ENCODE measurements at regions not wholly inside any gene's neighbourhood (a gene's known extent, or its start where the extent isn't known, plus 50 kb on each side); places are given as distances from the start of the nearest gene placed in this dataset.

GRCh38 chr12:94873734-94874517 is 129.6 kb downstream of the NDUFA12 start:
- H3K27me3 ChIP-seq (ENCODE audit: control insufficient read depth, insufficient read depth, low read length) = peaks cover 55% of the 10 kb centered on the region
- H3K27ac ChIP-seq (ENCODE audit: low read length) = no peak overlapping the region
- no CpG with 5 or more reads among the region's 64 CpGs for WGBS (ENCODE audit: insufficient coverage, low lambda C conversion rate)
- H3K4me3 ChIP-seq (ENCODE audit: low read length) = peak overlapping the region; percentile 39
- H3K4me1 ChIP-seq (ENCODE audit: control insufficient read depth, insufficient read depth, low read length) = peaks cover 7% of the 10 kb centered on the region
- no peaks in the 10 kb centered on the region for H3K36me3 ChIP-seq (ENCODE audit: control insufficient read depth, insufficient read depth, low read length)
- no peaks in the 10 kb centered on the region for H3K9me3 ChIP-seq (ENCODE audit: control insufficient read depth, low read depth, low read length)
- peak in 1 of 2 donors; percentile 25 for DNase-seq

GRCh38 chr12:94872971-94873733 is 130.3 kb downstream of the NDUFA12 start:
- peaks cover 55% of the 10 kb centered on the region for H3K27me3 ChIP-seq (ENCODE audit: control insufficient read depth, insufficient read depth, low read length)
- no peaks in the 10 kb centered on the region for H3K36me3 ChIP-seq (ENCODE audit: control insufficient read depth, insufficient read depth, low read length)
- DNase-seq = peak in 1 of 2 donors; percentile 8
- WGBS (ENCODE audit: insufficient coverage, low lambda C conversion rate) = no CpG with 5 or more reads among the region's 80 CpGs
- peaks cover 7% of the 10 kb centered on the region for H3K4me1 ChIP-seq (ENCODE audit: control insufficient read depth, insufficient read depth, low read length)
- peak overlapping the region; percentile 24 for H3K4me3 ChIP-seq (ENCODE audit: low read length)
- no peaks in the 10 kb centered on the region for H3K9me3 ChIP-seq (ENCODE audit: control insufficient read depth, low read depth, low read length)
- H3K27ac ChIP-seq (ENCODE audit: low read length) = no peak overlapping the region

DNA sequence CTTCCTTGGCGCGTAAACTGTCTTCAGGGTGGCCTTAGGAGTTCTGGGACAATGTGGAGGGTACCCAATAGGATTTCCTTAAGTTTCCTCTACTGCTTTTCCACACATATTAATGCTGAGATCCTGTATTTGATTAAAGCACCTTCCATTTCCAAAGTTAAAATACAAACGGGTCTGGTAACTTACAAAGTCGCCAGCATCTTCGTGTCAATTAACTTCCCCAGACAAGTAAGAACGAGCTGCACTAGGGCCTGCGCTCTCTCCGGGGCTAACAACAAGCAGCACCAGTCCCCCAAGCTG is 130.9 kb downstream of the NDUFA12 start:
- Histone ChIP-seq H3K4me1 (ENCODE audit: control insufficient read depth, insufficient read depth, low read length) (peaks cover 7% of the 10 kb centered on the region), H3K36me3 (ENCODE audit: control insufficient read depth, insufficient read depth, low read length) (no peaks in the 10 kb centered on the region), H3K27me3 (ENCODE audit: control insufficient read depth, insufficient read depth, low read length) (peaks cover 55% of the 10 kb centered on the region), H3K4me3 (ENCODE audit: low read length) (peak overlapping the region; percentile 24), H3K27ac (ENCODE audit: low read length) (no peak overlapping the region), H3K9me3 (ENCODE audit: control insufficient read depth, low read depth, low read length) (no peaks in the 10 kb centered on the region)
- WGBS (ENCODE audit: insufficient coverage, low lambda C conversion rate) = 90% methylated on average over 2 of the region's 8 CpGs
- DNase-seq = no peak

- no peaks in the 10 kb centered on the region for H3K36me3 ChIP-seq (ENCODE audit: control insufficient read depth, insufficient read depth, low read length)
- H3K27ac ChIP-seq (ENCODE audit: low read length) = no peak overlapping the region
- H3K4me3 ChIP-seq (ENCODE audit: low read length) = no peak overlapping the region
- H3K27me3 ChIP-seq (ENCODE audit: control insufficient read depth, insufficient read depth, low read length) = peaks cover 54% of the 10 kb centered on the region
- H3K4me1 ChIP-seq (ENCODE audit: control insufficient read depth, insufficient read depth, low read length) = peaks cover 7% of the 10 kb centered on the region
- no peaks in the 10 kb centered on the region for H3K9me3 ChIP-seq (ENCODE audit: control insufficient read depth, low read depth, low read length)
- 90% methylated on average over 2 of the region's 11 CpGs for WGBS (ENCODE audit: insufficient coverage, low lambda C conversion rate)
- DNase-seq = no peak
These were observed 131.4 kb downstream of the NDUFA12 start for GRCh38 chr12:94872007-94872653.

- H3K36me3 ChIP-seq (ENCODE audit: control insufficient read depth, insufficient read depth, low read length) = no peaks in the 10 kb centered on the region
- H3K4me3 ChIP-seq (ENCODE audit: low read length) = no peak overlapping the region
- no peak for DNase-seq
- WGBS (ENCODE audit: insufficient coverage, low lambda C conversion rate) = 100% methylated on average over 1 of the region's 5 CpGs
- no peak overlapping the region for H3K27ac ChIP-seq (ENCODE audit: low read length)
- peaks cover 7% of the 10 kb centered on the region for H3K4me1 ChIP-seq (ENCODE audit: control insufficient read depth, insufficient read depth, low read length)
- peaks cover 45% of the 10 kb centered on the region for H3K27me3 ChIP-seq (ENCODE audit: control insufficient read depth, insufficient read depth, low read length)
- H3K9me3 ChIP-seq (ENCODE audit: control insufficient read depth, low read depth, low read length) = no peaks in the 10 kb centered on the region
These were observed 133.0 kb downstream of the NDUFA12 start for GRCh38 chr12:94870511-94870910.

- Histone ChIP-seq H3K36me3 (ENCODE audit: control insufficient read depth, insufficient read depth, low read length) (no peaks in the 10 kb centered on the region), H3K4me3 (ENCODE audit: low read length) (no peak overlapping the region), H3K27me3 (ENCODE audit: control insufficient read depth, insufficient read depth, low read length) (peaks cover 25% of the 10 kb centered on the region), H3K4me1 (ENCODE audit: control insufficient read depth, insufficient read depth, low read length) (no peaks in the 10 kb centered on the region), H3K27ac (ENCODE audit: low read length) (no peak overlapping the region), H3K9me3 (ENCODE audit: control insufficient read depth, low read depth, low read length) (no peaks in the 10 kb centered on the region)
- no peak for DNase-seq
- no CpG with 5 or more reads among the region's 2 CpGs for WGBS (ENCODE audit: insufficient coverage, low lambda C conversion rate)
These were observed 135.3 kb downstream of the NDUFA12 start for GRCh38 chr12:94868161-94868560.

GRCh38 chr12:94867066-94867855 is 136.2 kb downstream of the NDUFA12 start:
- no peaks in the 10 kb centered on the region for H3K4me1 ChIP-seq (ENCODE audit: control insufficient read depth, insufficient read depth, low read length)
- no peak overlapping the region for H3K4me3 ChIP-seq (ENCODE audit: low read length)
- H3K27ac ChIP-seq (ENCODE audit: low read length) = no peak overlapping the region
- WGBS (ENCODE audit: insufficient coverage, low lambda C conversion rate) = 100% methylated on average over 1 of the region's 5 CpGs
- DNase-seq = no peak
- H3K27me3 ChIP-seq (ENCODE audit: control insufficient read depth, insufficient read depth, low read length) = peaks cover 16% of the 10 kb centered on the region
- no peaks in the 10 kb centered on the region for H3K36me3 ChIP-seq (ENCODE audit: control insufficient read depth, insufficient read depth, low read length)
- no peaks in the 10 kb centered on the region for H3K9me3 ChIP-seq (ENCODE audit: control insufficient read depth, low read depth, low read length)

GRCh38 chr12:94864987-94865386 is 138.5 kb downstream of the NDUFA12 start:
- Histone ChIP-seq H3K4me1 (ENCODE audit: control insufficient read depth, insufficient read depth, low read length) (no peaks in the 10 kb centered on the region), H3K27me3 (ENCODE audit: control insufficient read depth, insufficient read depth, low read length) (peaks cover 3% of the 10 kb centered on the region), H3K9me3 (ENCODE audit: control insufficient read depth, low read depth, low read length) (no peaks in the 10 kb centered on the region), H3K4me3 (ENCODE audit: low read length) (no peak overlapping the region), H3K27ac (ENCODE audit: low read length) (no peak overlapping the region), H3K36me3 (ENCODE audit: control insufficient read depth, insufficient read depth, low read length) (no peaks in the 10 kb centered on the region)
- no CpG with 5 or more reads among the region's 1 CpG for WGBS (ENCODE audit: insufficient coverage, low lambda C conversion rate)
- no peak for DNase-seq

GRCh38 chr12:94863321-94864035 is 140.0 kb downstream of the NDUFA12 start:
- no peak for DNase-seq
- no peak overlapping the region for H3K27ac ChIP-seq (ENCODE audit: low read length)
- H3K27me3 ChIP-seq (ENCODE audit: control insufficient read depth, insufficient read depth, low read length) = peaks cover 5% of the 10 kb centered on the region
- H3K36me3 ChIP-seq (ENCODE audit: control insufficient read depth, insufficient read depth, low read length) = no peaks in the 10 kb centered on the region
- no peak overlapping the region for H3K4me3 ChIP-seq (ENCODE audit: low read length)
- no peaks in the 10 kb centered on the region for H3K9me3 ChIP-seq (ENCODE audit: control insufficient read depth, low read depth, low read length)
- no peaks in the 10 kb centered on the region for H3K4me1 ChIP-seq (ENCODE audit: control insufficient read depth, insufficient read depth, low read length)
- 76% methylated on average over 4 of the region's 8 CpGs for WGBS (ENCODE audit: insufficient coverage, low lambda C conversion rate)

Data from large intestine (tissue), 3 donors.